ENCODE measurements at regions not wholly inside any gene's neighbourhood (a gene's known extent, or its start where the extent isn't known, plus 50 kb on each side); places are given as distances from the start of the nearest gene placed in this dataset.

GRCh38 chr18:61950371-61950770 is 57.6 kb upstream of the RNF152 start:
- ChIA-PET POLR2A (no interaction called here), CTCF (no interaction called here)
- no peak overlapping the region for H3K4me3 ChIP-seq (ENCODE audit: low read depth, low read length)
- no peak for TF ChIP-seq CTCF (IDR thresholded peaks at IDR 0.05; ENCODE audit: insufficient read depth, low read depth, low read length)
- H3K36me3 ChIP-seq (ENCODE audit: control insufficient read depth, insufficient read depth, low read length) = no peaks in the 10 kb centered on the region
- no peak for DNase-seq (ENCODE audit: low read depth)
- no peaks in the 10 kb centered on the region for H3K27me3 ChIP-seq (ENCODE audit: control insufficient read depth, insufficient read depth, low read length)

- CTCF ChIA-PET = no interaction called here
- POLR2A ChIA-PET = no interaction called here
- Histone ChIP-seq H3K4me3 (ENCODE audit: low read depth, low read length) (no peak overlapping the region), H3K36me3 (ENCODE audit: control insufficient read depth, insufficient read depth, low read length) (no peaks in the 10 kb centered on the region), H3K27me3 (ENCODE audit: control insufficient read depth, insufficient read depth, low read length) (no peaks in the 10 kb centered on the region)
- no peak for TF ChIP-seq CTCF (IDR thresholded peaks at IDR 0.05; ENCODE audit: insufficient read depth, low read depth, low read length)
- peak; percentile 67 for DNase-seq (ENCODE audit: low read depth)
These were observed 57.1 kb upstream of the RNF152 start for GRCh38 chr18:61949946-61950345.

- ChIA-PET CTCF (interaction anchor here (0.5 to 0.7 kb wide), 3 partner anchors 15 to 319 kb away, joined by 3 read pairs; no protein-coding TSS in a partner anchor), POLR2A (no interaction called here)
- Histone ChIP-seq H3K36me3 (ENCODE audit: control insufficient read depth, insufficient read depth, low read length) (no peaks in the 10 kb centered on the region), H3K27me3 (ENCODE audit: control insufficient read depth, insufficient read depth, low read length) (no peaks in the 10 kb centered on the region), H3K4me3 (ENCODE audit: low read depth, low read length) (no peak overlapping the region)
- no peak for TF ChIP-seq CTCF (IDR thresholded peaks at IDR 0.05; ENCODE audit: insufficient read depth, low read depth, low read length)
- no peak for DNase-seq (ENCODE audit: low read depth)
These were observed 56.1 kb upstream of the RNF152 start for GRCh38 chr18:61948846-61949438.

- TF ChIP-seq CTCF (IDR thresholded peaks at IDR 0.05; ENCODE audit: insufficient read depth, low read depth, low read length) = no peak
- Histone ChIP-seq H3K4me3 (ENCODE audit: low read depth, low read length) (no peak overlapping the region), H3K27me3 (ENCODE audit: control insufficient read depth, insufficient read depth, low read length) (no peaks in the 10 kb centered on the region), H3K36me3 (ENCODE audit: control insufficient read depth, insufficient read depth, low read length) (no peaks in the 10 kb centered on the region)
- DNase-seq (ENCODE audit: low read depth) = no peak
- CTCF ChIA-PET = interaction anchor here (0.5 to 0.7 kb wide), 3 partner anchors 14 to 319 kb away, joined by 3 read pairs; no protein-coding TSS in a partner anchor
- POLR2A ChIA-PET = interaction anchor here (0.6 kb wide), 1 partner anchor 40 kb away, joined by 15 read pairs; no protein-coding TSS in a partner anchor
These were observed 55.5 kb upstream of the RNF152 start for GRCh38 chr18:61948281-61948741.

- CTCF ChIA-PET = no interaction called here
- H3K4me3 ChIP-seq (ENCODE audit: low read depth, low read length) = no peak overlapping the region
- DNase-seq (ENCODE audit: low read depth) = no peak
- no peaks in the 10 kb centered on the region for H3K27me3 ChIP-seq (ENCODE audit: control insufficient read depth, insufficient read depth, low read length)
- H3K36me3 ChIP-seq (ENCODE audit: control insufficient read depth, insufficient read depth, low read length) = no peaks in the 10 kb centered on the region
- POLR2A ChIA-PET = no interaction called here
- TF ChIP-seq CTCF (IDR thresholded peaks at IDR 0.05; ENCODE audit: insufficient read depth, low read depth, low read length) = no peak
These were observed 53.6 kb upstream of the RNF152 start for GRCh38 chr18:61946449-61946848.

All from BJ (cell line).